ENCODE measurements at regions not wholly inside any gene's neighbourhood (a gene's known extent, or its start where the extent isn't known, plus 50 kb on each side); places are given as distances from the start of the nearest gene placed in this dataset.

- no peak for DNase-seq (ENCODE audit: low spot score)
These were observed 225.2 kb upstream of the PRICKLE2 start for GRCh38 chr3:64450396-64450956.

DNA sequence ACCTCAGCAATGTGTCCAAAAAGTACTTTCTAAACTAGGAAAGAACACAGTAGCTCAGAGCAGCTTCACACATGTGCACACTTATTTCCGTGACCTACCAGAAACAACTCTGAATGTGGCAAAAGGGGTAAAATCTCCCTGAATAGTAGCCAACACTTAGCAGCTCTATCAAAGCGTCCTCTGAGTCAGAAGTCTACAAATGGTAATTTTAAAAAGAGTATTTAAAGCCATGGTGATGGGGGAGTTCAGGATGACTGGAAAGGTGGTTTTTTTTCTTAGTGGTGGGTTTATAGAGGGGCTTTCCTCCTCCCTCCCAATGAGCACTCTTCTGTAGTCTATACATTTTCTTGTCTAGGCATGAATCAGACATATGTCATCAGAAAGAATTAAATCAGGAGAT is 223.8 kb upstream of the PRICKLE2 start:
- DNase-seq (ENCODE audit: low spot score) = peak; percentile 32
- in situ Hi-C loops (cut with MboI; ENCODE audit: low sequenced_read_pairs, unreplicated experiment) = no loop called here
- no peak for TF ChIP-seq CTCF (IDR thresholded peaks at IDR 0.05; ENCODE audit: borderline replicate concordance, control extremely low read depth, extremely low read depth, insufficient read depth, missing control alignments)

More at GRCh38 chr3:64450396-64450956, 225.2 kb upstream of the PRICKLE2 start:
- TF ChIP-seq CTCF (IDR thresholded peaks at IDR 0.05; ENCODE audit: borderline replicate concordance, control extremely low read depth, extremely low read depth, insufficient read depth, missing control alignments) = no peak
- in situ Hi-C loops (cut with MboI; ENCODE audit: low sequenced_read_pairs, unreplicated experiment) = loop anchor here (25.0 kb wide), 1 partner anchor 613 kb away; no protein-coding TSS in a partner anchor

DNA sequence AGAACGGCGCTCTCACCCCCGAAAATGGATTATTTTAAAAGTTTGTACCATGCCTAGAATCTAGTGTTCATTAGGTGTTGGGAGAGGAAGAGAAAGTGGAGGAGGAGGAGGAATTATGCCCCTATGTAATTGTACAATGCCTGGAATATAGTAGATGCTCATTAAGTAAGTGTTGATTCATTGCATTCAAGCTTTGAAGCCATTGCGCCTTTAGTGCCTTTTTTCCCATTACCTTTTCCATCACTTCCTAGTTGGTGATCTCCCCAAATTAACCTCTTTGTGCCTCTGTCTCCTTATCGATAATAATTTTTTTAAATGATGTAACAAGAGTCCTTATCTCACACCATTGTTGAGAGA is 220.7 kb upstream of the PRICKLE2 start:
- in situ Hi-C loops (cut with MboI; ENCODE audit: low sequenced_read_pairs, unreplicated experiment) = no loop called here
- no peak for DNase-seq (ENCODE audit: low spot score)
- no peak for TF ChIP-seq CTCF (IDR thresholded peaks at IDR 0.05; ENCODE audit: borderline replicate concordance, control extremely low read depth, extremely low read depth, insufficient read depth, missing control alignments)

GRCh38 chr3:64445109-64445943 is 220.1 kb upstream of the PRICKLE2 start:
- no peak for TF ChIP-seq CTCF (IDR thresholded peaks at IDR 0.05; ENCODE audit: borderline replicate concordance, control extremely low read depth, extremely low read depth, insufficient read depth, missing control alignments)
- in situ Hi-C loops (cut with MboI; ENCODE audit: low sequenced_read_pairs, unreplicated experiment) = no loop called here
- peak; percentile 46 for DNase-seq (ENCODE audit: low spot score)

DNA sequence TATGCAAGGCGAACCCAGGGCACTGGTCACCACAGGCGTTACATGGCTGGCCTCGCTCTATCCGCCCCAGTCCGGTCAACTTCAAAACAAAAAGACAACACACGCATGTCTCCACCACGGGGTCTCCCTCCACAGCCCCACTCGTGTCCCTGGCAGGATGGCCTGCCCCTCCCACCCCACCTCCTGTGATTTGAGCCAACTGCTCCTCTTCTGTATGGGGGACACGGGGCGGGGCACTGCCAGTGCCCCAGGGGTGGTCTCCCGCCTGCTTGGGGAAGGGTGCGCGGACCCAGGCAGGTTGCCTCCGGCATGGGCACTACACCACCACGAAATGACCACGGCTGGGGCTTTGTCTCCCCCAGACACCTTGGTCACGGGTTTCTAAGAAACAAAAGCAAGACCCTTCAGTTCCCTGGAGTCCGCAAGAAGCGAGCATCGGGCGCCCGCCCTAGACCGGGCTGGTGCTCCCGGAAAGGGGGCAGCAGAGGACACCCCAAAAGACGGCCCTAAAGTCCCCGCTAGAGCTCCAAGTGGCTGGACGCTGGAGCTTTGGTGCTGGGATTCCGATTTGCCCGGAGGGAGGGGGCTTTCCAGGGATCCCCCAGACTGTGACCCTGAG is 219.3 kb upstream of the PRICKLE2 start:
- TF ChIP-seq CTCF (IDR thresholded peaks at IDR 0.05; ENCODE audit: borderline replicate concordance, control extremely low read depth, extremely low read depth, insufficient read depth, missing control alignments) = no peak
- in situ Hi-C loops (cut with MboI; ENCODE audit: low sequenced_read_pairs, unreplicated experiment) = no loop called here
- peak; percentile 29 for DNase-seq (ENCODE audit: low spot score)

DNA sequence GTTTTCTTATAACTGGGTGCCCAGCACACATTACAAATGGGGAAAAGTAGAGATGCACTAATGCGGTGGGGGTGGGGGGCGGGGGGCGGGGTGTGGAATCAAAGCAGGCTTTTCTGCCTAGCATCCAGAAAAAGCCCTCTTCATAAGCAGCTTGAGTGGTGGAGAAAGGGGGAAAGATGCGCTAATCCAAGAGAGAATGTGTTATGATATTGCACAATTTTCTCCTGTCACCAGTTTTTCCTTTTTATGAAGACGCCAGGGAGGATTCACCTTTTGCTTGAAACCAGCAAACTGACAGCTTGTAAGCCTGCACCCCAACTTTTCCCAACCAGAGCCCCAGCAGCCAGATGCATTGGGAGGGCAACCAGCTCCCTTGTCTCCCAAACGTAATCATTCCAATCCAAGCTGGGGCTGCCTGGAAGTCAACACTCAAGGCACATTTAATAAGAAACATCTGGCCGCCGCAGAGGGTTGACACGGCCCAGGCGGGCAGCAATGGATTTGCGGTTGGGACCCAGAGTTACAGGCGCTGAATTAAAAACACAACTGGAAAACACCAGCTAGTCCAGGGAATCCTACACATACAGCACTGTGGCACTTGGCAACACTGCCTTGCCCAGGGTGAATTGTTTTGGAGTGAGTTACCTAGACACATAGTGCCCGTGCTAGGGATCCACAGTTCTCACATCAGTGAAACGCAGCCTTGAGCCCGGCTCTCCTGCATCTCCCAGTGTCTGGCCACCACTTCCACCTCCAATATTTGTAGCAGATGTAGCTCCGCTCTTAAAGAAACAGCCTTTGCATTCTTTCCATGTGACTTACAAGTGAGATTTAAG is 218.5 kb upstream of the PRICKLE2 start:
- DNase-seq (ENCODE audit: low spot score) = no peak
- no peak for TF ChIP-seq CTCF (IDR thresholded peaks at IDR 0.05; ENCODE audit: borderline replicate concordance, control extremely low read depth, extremely low read depth, insufficient read depth, missing control alignments)
- in situ Hi-C loops (cut with MboI; ENCODE audit: low sequenced_read_pairs, unreplicated experiment) = no loop called here

All from GM13976 (cell line).